ENCODE measurements at regions not wholly inside any gene's neighbourhood (a gene's known extent, or its start where the extent isn't known, plus 50 kb on each side); places are given as distances from the start of the nearest gene placed in this dataset.

- H3K4me3 ChIP-seq (ENCODE audit: low read depth, low read length): no peak overlapping the region
- DNase-seq (ENCODE audit: low read depth): no peak
- TF ChIP-seq, protein P1, sequence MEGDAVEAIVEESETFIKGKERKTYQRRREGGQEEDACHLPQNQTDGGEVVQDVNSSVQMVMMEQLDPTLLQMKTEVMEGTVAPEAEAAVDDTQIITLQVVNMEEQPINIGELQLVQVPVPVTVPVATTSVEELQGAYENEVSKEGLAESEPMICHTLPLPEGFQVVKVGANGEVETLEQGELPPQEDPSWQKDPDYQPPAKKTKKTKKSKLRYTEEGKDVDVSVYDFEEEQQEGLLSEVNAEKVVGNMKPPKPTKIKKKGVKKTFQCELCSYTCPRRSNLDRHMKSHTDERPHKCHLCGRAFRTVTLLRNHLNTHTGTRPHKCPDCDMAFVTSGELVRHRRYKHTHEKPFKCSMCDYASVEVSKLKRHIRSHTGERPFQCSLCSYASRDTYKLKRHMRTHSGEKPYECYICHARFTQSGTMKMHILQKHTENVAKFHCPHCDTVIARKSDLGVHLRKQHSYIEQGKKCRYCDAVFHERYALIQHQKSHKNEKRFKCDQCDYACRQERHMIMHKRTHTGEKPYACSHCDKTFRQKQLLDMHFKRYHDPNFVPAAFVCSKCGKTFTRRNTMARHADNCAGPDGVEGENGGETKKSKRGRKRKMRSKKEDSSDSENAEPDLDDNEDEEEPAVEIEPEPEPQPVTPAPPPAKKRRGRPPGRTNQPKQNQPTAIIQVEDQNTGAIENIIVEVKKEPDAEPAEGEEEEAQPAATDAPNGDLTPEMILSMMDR (IDR thresholded peaks at IDR 0.05; ENCODE audit: low read depth, low read length, missing control alignments): no peak
Observed at GRCh38 chr1:83632906-83633305, 366.0 kb downstream of the TTLL7 start.

- DNase-seq (ENCODE audit: low read depth): no peak
- H3K4me3 ChIP-seq (ENCODE audit: low read depth, low read length): no peak overlapping the region
- TF ChIP-seq, protein P1 (IDR thresholded peaks at IDR 0.05; ENCODE audit: low read depth, low read length, missing control alignments): no peak
Observed at GRCh38 chr1:83631851-83632250, 367.1 kb downstream of the TTLL7 start.

GRCh38 chr1:83627045-83627444, 371.9 kb downstream of the TTLL7 start:
- TF ChIP-seq, protein P1 (IDR thresholded peaks at IDR 0.05; ENCODE audit: low read depth, low read length, missing control alignments): no peak
- no peak overlapping the region for H3K4me3 ChIP-seq (ENCODE audit: low read depth, low read length)
- DNase-seq (ENCODE audit: low read depth): no peak

- H3K4me3 ChIP-seq (ENCODE audit: low read depth, low read length): no peak overlapping the region
- TF ChIP-seq, protein P1 (IDR thresholded peaks at IDR 0.05; ENCODE audit: low read depth, low read length, missing control alignments): no peak
- DNase-seq (ENCODE audit: low read depth): peak; percentile 3
Observed at GRCh38 chr1:83626603-83627002, 372.3 kb downstream of the TTLL7 start.

GRCh38 chr1:83625646-83626045, 373.3 kb downstream of the TTLL7 start:
- no peak for DNase-seq (ENCODE audit: low read depth)
- TF ChIP-seq, protein P1 (IDR thresholded peaks at IDR 0.05; ENCODE audit: low read depth, low read length, missing control alignments): no peak
- H3K4me3 ChIP-seq (ENCODE audit: low read depth, low read length): no peak overlapping the region

DNA sequence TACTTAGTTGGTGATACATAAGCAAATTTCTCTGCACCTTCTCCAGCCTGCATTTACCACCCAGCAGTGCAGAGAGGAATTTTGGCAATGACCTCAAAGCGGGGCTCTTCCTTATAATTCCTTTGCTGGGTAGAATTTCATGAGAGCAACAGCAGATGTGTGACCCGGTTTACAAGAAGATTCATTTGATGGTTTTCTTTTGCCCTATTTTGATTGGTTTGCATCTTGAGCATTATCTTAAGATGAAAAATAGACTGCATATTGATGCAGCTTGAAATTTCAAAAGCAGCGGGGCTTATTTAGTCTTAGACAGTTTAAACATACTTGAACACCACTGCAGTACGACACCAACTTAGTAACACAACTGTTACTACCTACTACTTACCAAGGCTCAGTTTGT, 378.9 kb downstream of the TTLL7 start:
- no peak for DNase-seq (ENCODE audit: low read depth)
- H3K4me3 ChIP-seq (ENCODE audit: low read depth, low read length): no peak overlapping the region
- TF ChIP-seq, protein P1 (IDR thresholded peaks at IDR 0.05; ENCODE audit: low read depth, low read length, missing control alignments): no peak

DNA sequence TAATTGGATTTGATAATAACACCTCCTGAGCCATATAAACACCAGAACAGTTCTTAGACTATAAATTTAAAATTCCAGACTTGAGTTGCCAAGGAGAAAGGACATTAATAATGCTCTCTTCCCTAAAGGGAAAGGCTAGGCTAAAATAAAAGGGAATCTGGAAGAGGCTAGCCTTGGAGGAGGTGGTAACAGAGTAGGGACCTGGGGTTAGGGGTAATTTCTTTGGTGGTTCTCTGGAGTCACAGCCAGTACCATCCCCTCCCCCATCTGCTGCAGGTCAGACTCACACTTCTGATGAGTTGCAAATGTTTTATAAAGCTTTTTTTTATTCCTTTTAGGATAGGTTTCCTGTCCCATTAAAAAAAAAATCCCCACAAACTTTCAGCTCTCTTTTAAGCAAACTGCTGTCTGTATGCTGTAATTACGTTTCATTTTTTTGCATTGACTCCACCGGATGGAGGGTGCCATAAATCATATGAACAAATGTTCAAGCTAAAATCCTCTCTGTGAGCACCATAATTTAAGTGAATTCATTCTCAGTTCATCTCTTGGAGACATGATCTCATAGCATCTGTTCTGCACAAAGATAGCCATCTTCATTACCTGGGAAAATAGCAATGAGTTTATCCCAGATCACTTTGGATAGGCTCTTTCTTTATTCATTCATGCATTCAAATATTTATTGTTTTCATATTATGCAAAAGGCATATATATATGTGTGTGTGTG, 379.6 kb downstream of the TTLL7 start:
- TF ChIP-seq, protein P1 (IDR thresholded peaks at IDR 0.05; ENCODE audit: low read depth, low read length, missing control alignments): no peak
- H3K4me3 ChIP-seq (ENCODE audit: low read depth, low read length): no peak overlapping the region
- DNase-seq (ENCODE audit: low read depth): no peak

Measured in GM12864 (cell line).